Mammary epithelial cell (primary cell): ENCODE measurements at regions not wholly inside any gene's neighbourhood (a gene's known extent, or its start where the extent isn't known, plus 50 kb on each side); places are given as distances from the start of the nearest gene placed in this dataset.

ENCODE experiments used
- EZH2 ChIP-seq: IDR thresholded peaks from 2 replicates; pipeline ENCODE4 v1.6.1; 2012; ENCODE audit warnings: low read length, inconsistent platforms, borderline replicate concordance
- TF ChIP-seq, protein P1 (sequence below), 2 donors: IDR thresholded peaks in 1 of 2; conservative IDR thresholded peaks in 1 of 2; 2 replicates each; pipeline ENCODE4 v1.5.1; 2011 to 2012; ENCODE audit warnings: inconsistent platforms in 2 of 2, low read length in 2 of 2, mild to moderate bottlenecking in 2 of 2, control low read depth in 1 of 2, low read depth in 1 of 2; ENCODE audit not compliant: insufficient read depth in 1 of 2; ENCODE audit errors: extremely low read depth in 1 of 2

DNA sequence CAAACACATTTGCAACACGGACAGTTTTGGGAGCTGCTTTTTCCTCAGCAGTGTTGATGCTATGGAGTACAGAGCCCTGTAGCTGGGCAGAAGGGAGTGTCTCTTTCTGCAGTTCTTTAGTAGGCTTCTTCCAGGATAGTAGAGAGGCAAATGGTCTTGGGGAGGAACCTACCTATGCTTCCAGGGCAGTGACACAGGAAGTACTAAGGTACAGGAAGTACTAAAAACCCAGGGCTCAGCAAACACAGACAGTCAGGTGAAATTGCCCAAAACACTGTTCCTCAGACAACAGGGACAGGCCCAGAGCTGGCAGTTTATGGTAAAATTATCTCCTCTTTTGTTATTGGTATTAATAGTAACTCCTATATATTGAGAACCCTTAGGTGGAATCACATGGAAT lies 217.6 kb downstream of the TTC8 start:
- TF ChIP-seq, protein P1, sequence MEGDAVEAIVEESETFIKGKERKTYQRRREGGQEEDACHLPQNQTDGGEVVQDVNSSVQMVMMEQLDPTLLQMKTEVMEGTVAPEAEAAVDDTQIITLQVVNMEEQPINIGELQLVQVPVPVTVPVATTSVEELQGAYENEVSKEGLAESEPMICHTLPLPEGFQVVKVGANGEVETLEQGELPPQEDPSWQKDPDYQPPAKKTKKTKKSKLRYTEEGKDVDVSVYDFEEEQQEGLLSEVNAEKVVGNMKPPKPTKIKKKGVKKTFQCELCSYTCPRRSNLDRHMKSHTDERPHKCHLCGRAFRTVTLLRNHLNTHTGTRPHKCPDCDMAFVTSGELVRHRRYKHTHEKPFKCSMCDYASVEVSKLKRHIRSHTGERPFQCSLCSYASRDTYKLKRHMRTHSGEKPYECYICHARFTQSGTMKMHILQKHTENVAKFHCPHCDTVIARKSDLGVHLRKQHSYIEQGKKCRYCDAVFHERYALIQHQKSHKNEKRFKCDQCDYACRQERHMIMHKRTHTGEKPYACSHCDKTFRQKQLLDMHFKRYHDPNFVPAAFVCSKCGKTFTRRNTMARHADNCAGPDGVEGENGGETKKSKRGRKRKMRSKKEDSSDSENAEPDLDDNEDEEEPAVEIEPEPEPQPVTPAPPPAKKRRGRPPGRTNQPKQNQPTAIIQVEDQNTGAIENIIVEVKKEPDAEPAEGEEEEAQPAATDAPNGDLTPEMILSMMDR (conservative IDR thresholded peaks at IDR 0.05 in 1 of 2, IDR thresholded peaks at IDR 0.05 in 1 of 2; ENCODE audit: extremely low read depth in 1 of 2, insufficient read depth in 1 of 2, low read depth in 1 of 2, low read length in 2 of 2), result no peak
- TF ChIP-seq EZH2, result no peak
